ENCODE measurements at regions not wholly inside any gene's neighbourhood (a gene's known extent, or its start where the extent isn't known, plus 50 kb on each side); places are given as distances from the start of the nearest gene placed in this dataset.

- TF ChIP-seq POLR2AphosphoS5 (IDR thresholded peaks at IDR 0.05) (no peak), CTCF (IDR thresholded peaks at IDR 0.05) (no peak), POLR2A (IDR thresholded peaks at IDR 0.05) (no peak)
These were observed 113.3 kb upstream of the WNT4 start for GRCh38 chr1:22256213-22256512.
